ENCODE measurements at regions not wholly inside any gene's neighbourhood (a gene's known extent, or its start where the extent isn't known, plus 50 kb on each side); places are given as distances from the start of the nearest gene placed in this dataset.
A peak's percentile ranks its signal among the peaks of the same experiment; 100 is the strongest.
"Not testable (repeated sequence)": the region's sequence is repeated elsewhere in the genome, so short reads cannot be mapped to it uniquely, and the experiment has no call there.

DNA sequence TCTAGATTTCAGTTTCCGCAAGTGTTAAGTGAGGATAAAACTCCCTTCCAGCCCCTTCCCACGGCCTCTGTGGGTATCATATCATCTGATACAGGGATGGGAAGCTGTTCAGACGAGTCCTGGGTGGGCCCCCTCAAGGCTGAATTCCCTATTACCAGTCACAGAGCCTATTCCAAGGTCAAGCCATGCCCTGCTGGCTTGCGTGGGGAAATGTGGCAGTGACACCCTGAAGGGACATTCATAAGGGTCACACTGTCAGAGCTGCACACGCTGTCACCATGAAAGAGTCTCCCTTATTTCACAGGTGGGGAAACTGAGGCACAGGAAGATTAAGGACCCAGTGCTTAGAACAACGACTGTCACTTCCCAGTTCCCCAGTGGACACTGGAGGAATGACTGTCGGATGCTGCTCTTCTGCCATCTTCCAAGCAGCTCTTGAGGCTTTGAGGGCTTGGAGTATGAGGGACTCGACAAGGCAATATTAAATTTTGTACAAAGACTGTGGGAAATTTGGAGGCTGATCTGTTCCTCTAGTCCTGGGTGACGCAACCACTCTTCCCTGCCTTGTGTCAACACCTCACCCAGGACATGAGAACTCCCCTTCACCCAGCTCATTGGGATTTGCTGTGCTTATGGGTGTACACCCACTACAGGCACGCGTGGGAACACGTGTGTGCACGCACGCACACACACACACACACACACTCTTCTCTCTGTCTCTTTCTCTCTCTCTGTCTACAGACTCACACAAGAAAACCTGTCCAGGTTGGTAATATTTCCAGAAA lies 386.0 kb downstream of the RPS24 start:
- DNase-seq = no peak

DNA sequence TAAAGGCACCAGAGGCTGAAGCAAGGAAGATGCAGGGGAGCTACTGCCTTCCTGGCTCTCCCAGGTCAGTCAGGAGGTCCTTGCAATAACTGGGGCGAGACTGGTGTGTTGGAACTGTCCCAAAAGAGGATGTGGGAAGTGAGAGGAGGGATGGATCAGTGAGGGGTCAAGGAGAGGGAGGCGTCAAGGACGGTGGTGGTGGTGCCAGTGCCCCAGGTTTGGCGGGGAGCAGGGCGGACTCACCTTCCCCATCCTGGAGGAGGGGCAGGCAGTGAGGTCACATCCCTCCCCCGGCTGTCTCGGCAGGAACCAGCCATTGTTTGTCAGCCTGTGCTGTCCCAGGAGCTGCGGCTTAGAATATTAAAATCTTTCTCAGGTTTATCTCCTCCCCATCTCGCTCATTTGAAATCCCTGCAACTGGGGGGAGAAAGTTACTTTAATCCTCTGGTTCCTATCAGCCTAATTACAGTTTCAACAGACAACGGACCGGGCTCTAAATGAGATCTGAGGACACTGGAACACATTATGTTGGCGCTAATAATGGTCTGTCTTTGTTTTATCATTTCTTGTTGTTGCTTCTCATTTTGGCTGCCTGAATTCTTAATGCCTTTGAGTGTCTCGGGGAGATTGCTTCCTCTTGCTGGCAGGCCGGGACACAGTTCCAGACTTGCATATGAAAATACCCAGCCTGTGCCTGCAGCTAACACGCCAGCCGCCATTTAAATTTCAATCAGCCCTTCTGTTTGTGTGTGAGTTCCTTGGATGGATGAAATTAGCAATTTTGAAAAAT lies 387.5 kb downstream of the RPS24 start:
- no peak for DNase-seq

- not testable (repeated sequence) for DNase-seq
These were observed 390.4 kb downstream of the RPS24 start for GRCh38 chr10:78424050-78424449.

- no peak for DNase-seq
These were observed 391.1 kb downstream of the RPS24 start for GRCh38 chr10:78424723-78425122.

GRCh38 chr10:78426181-78426580 lies 392.5 kb downstream of the RPS24 start:
- no peak for DNase-seq

DNA sequence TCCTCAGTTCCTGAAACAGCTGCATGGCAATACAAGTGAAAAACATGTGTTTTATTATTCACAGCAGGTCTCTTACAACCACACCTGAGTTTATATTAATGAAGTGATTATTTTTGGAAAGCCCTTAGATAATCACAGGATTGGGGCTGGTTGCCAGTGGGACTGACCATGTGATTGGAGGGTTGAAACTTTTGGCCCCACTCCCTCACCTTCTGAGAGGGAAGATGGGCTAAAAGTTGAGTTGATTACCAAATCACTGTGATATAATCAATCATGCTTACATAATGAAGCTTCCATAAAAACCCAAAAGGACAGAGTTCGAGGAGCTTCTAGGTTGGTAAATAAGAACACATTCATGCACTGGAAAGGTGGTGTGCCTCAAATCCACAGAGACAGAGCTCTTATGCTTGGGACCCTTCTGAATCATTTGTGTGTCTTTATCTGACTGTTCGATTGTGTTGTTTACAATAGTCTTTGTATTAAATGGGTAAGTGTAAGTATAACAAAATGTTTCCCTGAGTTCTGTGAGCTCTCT lies 393.9 kb downstream of the RPS24 start:
- no peak for DNase-seq

DNA sequence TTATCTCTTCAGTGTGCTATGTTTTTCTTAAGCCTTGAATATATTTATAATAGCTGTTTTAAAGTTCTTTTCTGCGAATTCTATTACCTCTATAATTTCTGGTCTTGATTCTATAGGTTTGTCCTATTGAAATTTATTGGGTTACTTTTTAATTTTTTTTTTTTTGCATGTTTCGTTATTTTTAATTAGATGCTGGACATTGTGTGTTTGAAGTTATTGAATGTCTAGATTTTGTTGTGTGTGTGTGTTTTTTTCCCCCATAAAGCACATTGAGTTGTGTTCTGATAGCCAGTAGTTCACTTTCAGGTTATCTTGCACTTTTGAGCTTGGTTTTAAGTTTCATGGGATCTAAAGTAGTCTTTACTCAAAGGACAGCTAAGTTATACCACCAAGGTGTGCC lies 394.9 kb downstream of the RPS24 start:
- DNase-seq = no peak

GRCh38 chr10:78429984-78430383 lies 396.3 kb downstream of the RPS24 start:
- DNase-seq = no peak

- DNase-seq = no peak
These were observed 398.9 kb downstream of the RPS24 start for GRCh38 chr10:78432583-78432982.

- DNase-seq = no peak
These were observed 399.5 kb downstream of the RPS24 start for GRCh38 chr10:78433076-78433595.

DNA sequence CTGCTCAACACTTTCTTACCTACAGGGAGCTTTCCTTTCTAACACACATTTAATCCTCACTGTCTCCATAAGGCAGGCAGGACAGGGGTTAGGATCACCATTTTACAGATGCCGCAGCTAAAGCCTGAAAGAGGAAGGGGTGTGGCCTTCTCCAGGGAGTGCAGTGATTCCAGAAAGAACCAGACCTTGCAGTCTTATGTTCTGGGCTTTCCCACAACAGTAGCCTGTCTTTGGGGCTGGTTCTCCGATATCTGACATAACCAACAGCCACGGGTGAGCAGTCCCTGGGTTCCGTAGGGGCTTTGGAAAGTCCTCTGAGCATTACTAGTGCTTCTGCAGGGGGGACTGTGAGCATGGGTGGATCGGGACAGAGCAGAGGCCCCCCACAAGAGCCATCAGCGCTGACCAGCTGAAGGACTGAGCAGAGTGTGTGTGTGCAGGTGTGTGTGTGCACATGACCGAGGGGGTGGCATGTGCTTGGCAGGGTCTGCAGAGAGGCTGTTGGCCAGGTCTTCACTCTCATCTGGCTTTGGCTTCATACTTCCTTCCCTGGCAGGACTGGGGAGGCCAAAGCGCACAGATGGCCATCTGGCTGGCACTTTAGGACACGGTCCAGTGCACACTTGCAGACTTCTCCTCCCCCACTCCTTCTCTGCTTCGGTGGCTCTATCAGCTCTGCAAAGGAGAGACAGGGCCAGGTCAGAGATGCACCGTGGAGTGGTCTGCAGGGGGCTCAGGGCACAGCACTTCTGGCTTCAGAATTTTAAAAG lies 400.3 kb downstream of the RPS24 start:
- DNase-seq = peak; percentile 31

- no peak for DNase-seq
These were observed 401.2 kb downstream of the RPS24 start for GRCh38 chr10:78434886-78435285.

DNA sequence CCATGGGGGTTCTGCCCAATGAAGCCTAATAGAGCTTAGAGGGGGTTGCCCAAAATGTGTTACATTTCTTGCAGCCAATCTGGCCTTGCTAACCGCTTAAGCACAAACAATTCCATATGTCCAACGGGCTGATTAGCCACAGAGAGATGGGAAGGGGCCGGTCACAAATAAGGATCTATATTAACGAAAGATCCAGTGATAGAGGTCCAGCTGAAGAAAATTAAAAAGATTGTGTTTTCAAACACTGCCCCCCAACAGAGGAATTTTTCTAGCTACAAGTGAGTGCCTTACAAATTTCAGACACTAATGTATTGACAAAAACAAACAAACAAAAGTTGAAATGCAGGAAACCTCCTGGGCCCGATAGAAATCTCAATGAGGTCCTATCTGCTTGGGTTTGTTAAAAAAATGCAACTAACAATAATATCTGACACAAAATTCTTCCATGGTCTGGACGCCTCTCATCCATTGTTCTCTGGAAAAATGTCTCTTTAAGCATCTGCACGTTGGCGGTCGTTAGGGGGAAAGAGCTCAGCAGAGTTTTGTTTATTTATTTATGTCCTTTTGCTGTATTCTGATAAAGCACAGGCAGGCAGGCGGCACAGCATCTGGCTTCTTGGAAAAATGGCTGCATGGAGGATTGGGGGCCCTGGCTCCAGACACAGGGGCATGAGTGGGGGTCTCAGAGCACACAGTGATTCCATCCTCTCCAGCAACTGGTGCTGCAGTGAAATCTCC lies 402.0 kb downstream of the RPS24 start:
- no peak for DNase-seq

DNA sequence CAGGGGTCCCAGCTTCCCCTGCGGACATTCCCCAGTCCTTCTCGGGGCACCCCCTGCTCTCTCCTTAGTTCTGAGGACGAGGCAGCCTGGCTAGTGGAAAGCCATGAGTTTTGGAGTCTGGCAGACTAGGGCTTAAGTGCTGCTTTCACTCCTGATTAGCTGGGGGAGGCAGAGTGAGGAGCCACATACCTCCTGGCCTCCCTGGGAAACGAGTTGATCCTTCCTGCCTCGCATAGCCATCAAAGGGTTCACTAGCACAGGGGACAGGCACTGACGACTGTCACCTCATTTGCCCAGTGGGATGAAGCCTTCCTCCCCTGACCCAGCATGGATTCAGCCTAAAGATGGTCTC lies 402.5 kb downstream of the RPS24 start:
- no peak for DNase-seq

DNA sequence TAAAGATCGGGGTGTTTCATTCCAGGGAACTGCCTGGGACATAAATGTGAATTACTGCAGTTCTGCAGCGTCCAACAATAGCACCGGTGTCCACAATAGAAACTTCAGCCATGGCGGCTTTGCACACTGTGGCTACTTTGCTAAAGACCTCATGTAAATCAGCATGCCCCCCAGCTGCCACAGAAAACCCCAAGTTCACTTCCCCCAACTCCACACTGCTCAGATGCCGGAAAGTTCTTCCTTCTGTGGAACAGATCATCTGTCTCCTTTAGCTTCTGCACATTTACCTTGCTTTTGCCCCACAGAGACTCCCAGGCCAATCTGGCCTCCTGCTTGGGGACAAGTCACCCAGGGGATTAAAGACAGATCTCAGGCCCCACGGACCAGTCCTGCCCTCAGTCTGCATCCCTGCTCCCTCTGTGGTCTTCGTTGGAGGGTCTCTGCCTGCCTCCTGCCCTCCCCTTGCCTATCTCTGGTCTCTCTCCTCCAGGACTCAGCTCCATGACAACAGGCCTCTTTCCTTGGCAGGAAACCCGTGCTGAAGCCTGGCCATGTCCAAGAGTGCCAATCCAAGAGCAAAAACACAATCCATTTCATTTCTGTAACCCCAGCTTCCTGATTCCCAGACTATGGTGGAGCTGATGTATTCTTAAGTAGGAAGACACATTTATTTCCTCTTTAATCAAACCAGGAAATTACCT lies 403.2 kb downstream of the RPS24 start:
- peak; percentile 63 for DNase-seq

DNA sequence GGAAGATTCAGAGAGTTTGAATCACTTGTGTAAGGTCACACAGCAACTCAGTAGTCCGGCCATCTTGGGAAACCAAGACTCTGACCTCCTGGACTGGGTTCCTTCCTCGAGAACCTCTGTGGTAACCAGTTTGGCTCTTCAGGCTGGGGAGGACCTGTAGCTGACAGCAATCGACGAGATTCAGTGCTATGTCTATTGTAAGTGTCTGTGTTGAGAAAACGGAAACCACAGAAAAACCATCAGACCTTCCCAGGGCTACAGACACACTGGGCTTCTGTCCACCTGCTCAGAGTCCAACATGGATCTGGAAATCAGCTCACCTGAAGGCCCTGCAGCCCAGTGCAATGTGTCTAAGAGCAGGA lies 403.7 kb downstream of the RPS24 start:
- no peak for DNase-seq

GRCh38 chr10:78437998-78438906 lies 404.6 kb downstream of the RPS24 start:
- peak; percentile 42 for DNase-seq

DNA sequence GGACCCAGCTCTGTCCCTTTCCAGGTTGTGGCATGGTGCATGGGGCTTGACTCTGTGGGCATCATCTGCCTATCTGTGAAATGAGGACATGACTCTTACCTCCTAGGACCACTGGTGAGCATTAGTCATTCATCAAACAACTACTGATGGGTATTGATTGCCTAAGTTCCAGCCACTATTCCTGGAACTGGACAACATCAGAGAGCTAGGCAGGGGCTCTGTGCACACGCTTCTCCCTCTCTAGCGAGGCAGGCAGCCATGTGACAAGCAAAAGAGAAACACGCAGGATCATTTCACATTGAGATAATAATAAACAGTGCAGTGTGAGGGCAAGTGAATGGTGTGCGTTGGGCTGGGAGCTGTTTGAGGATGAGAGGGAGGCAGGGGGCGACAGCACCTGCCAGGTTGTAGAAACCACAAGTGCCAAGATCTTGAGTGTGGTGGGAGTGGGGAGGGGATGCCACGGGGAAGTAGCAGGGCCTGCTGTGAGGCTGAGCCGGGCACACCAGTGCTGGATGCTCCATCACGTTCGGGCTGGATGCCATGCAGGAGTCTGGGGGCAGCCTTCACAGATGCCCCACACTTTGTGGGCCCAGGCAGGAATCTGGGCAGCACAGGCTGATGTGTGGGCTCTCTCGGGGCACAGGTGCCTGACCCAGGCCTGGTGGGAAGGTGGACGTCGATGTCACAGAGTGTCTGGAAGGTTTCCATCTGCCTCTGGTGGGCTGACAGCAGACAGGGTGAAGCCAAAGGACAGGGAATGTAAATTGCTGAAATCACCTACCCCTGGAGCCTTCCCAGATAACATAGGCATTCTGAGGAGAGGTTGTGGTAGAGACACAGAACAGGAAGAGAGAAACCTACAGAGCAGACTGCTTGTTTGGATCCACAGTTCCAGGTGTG lies 405.5 kb downstream of the RPS24 start:
- no peak for DNase-seq

GRCh38 chr10:78441010-78441409 lies 407.3 kb downstream of the RPS24 start:
- DNase-seq = no peak

- DNase-seq = no peak
These were observed 408.0 kb downstream of the RPS24 start for GRCh38 chr10:78441694-78442093.

All from left hindlimb (tissue), 1 donor.